ENCODE measurements at regions not wholly inside any gene's neighbourhood (a gene's known extent, or its start where the extent isn't known, plus 50 kb on each side); places are given as distances from the start of the nearest gene placed in this dataset.

GRCh38 chr2:180662941-180663471 lies 317.4 kb upstream of the UBE2E3 start:
- Histone ChIP-seq H4K20me1 (ENCODE audit: insufficient read depth) (no peaks in the 10 kb centered on the region), H3K9ac (ENCODE audit: low read length) (no peak overlapping the region), H3F3A (ENCODE audit: insufficient read depth, low read length, poor library complexity, severe bottlenecking) (no peaks in the 10 kb centered on the region), H3K9me3 (ENCODE audit: low read length) (no peaks in the 10 kb centered on the region), H3K4me3 (ENCODE audit: low read length) (no peak overlapping the region), H2AFZ (ENCODE audit: low read depth, low read length) (no peak overlapping the region), H3K27ac (ENCODE audit: low read length) (no peak overlapping the region), H3K36me3 (ENCODE audit: insufficient read depth, low read length) (no peaks in the 10 kb centered on the region), H3K27me3 (ENCODE audit: insufficient read depth, low read depth, low read length) (no peaks in the 10 kb centered on the region), H3K9me2 (ENCODE audit: insufficient read depth, low read length) (no peaks in the 10 kb centered on the region), H3K4me2 (ENCODE audit: low read length) (no peak overlapping the region), H3K79me2 (replicated peaks; ENCODE audit: insufficient read depth, low read length) (no peaks in the 10 kb centered on the region)
- TF ChIP-seq REST (IDR thresholded peaks at IDR 0.05; ENCODE audit: borderline replicate concordance) = no peak
- TF ChIP-seq TAF1 (IDR thresholded peaks at IDR 0.05; ENCODE audit: low read depth) = no peak
- no peak for TF ChIP-seq SMC3 (conservative IDR thresholded peaks at IDR 0.05; ENCODE audit: poor library complexity)
- no peak for TF ChIP-seq EP300 (conservative IDR thresholded peaks at IDR 0.05; ENCODE audit: poor library complexity, severe bottlenecking)
- no peak for TF ChIP-seq RAD21 (conservative IDR thresholded peaks at IDR 0.05)
- TF ChIP-seq POLR2AphosphoS5 (IDR thresholded peaks at IDR 0.05) = no peak
- no peak for TF ChIP-seq MXI1 (conservative IDR thresholded peaks at IDR 0.05; ENCODE audit: poor library complexity, severe bottlenecking)
- no peak for TF ChIP-seq CTCF (IDR thresholded peaks at IDR 0.05; ENCODE audit: poor library complexity, severe bottlenecking)
- TF ChIP-seq EZH2 (IDR thresholded peaks at IDR 0.05; ENCODE audit: borderline replicate concordance, insufficient read depth, low read length, poor library complexity, severe bottlenecking) = no peak

- no peaks in the 10 kb centered on the region for H3K9me3 ChIP-seq (ENCODE audit: low read length)
- H3F3A ChIP-seq (ENCODE audit: insufficient read depth, low read length, poor library complexity, severe bottlenecking) = no peaks in the 10 kb centered on the region
- H3K4me2 ChIP-seq (ENCODE audit: low read length) = no peak overlapping the region
- no peaks in the 10 kb centered on the region for H4K20me1 ChIP-seq (ENCODE audit: insufficient read depth)
- no peak overlapping the region for H3K9ac ChIP-seq (ENCODE audit: low read length)
- no peak overlapping the region for H3K4me3 ChIP-seq (ENCODE audit: low read length)
- H3K36me3 ChIP-seq (ENCODE audit: insufficient read depth, low read length) = no peaks in the 10 kb centered on the region
- no peaks in the 10 kb centered on the region for H3K79me2 ChIP-seq (replicated peaks; ENCODE audit: insufficient read depth, low read length)
- H3K27me3 ChIP-seq (ENCODE audit: insufficient read depth, low read depth, low read length) = no peaks in the 10 kb centered on the region
- H3K27ac ChIP-seq (ENCODE audit: low read length) = no peak overlapping the region
- TF ChIP-seq EP300 (conservative IDR thresholded peaks at IDR 0.05; ENCODE audit: poor library complexity, severe bottlenecking) = no peak
- TF ChIP-seq MXI1 (conservative IDR thresholded peaks at IDR 0.05; ENCODE audit: poor library complexity, severe bottlenecking) = no peak
- TF ChIP-seq EZH2 (IDR thresholded peaks at IDR 0.05; ENCODE audit: borderline replicate concordance, insufficient read depth, low read length, poor library complexity, severe bottlenecking) = no peak
- no peak for TF ChIP-seq POLR2AphosphoS5 (IDR thresholded peaks at IDR 0.05)
- TF ChIP-seq REST (IDR thresholded peaks at IDR 0.05; ENCODE audit: borderline replicate concordance) = no peak
- no peak for TF ChIP-seq SMC3 (conservative IDR thresholded peaks at IDR 0.05; ENCODE audit: poor library complexity)
- no peak for TF ChIP-seq CTCF (IDR thresholded peaks at IDR 0.05; ENCODE audit: poor library complexity, severe bottlenecking)
- H2AFZ ChIP-seq (ENCODE audit: low read depth, low read length) = no peak overlapping the region
- H3K9me2 ChIP-seq (ENCODE audit: insufficient read depth, low read length) = no peaks in the 10 kb centered on the region
These were observed 317.9 kb upstream of the UBE2E3 start for GRCh38 chr2:180662521-180662920.

All from neural cell (in vitro differentiated cells).